UCSD-AML1 (cell line): ENCODE measurements at regions not wholly inside any gene's neighbourhood (a gene's known extent, or its start where the extent isn't known, plus 50 kb on each side); places are given as distances from the start of the nearest gene placed in this dataset.
"Not testable (repeated sequence)": the region's sequence is repeated elsewhere in the genome, so short reads cannot be mapped to it uniquely, and the experiment has no call there.

Experiments
- DNase-seq: peaks from one replicate; lab custom pipeline; 2025; ENCODE audit not compliant: unreplicated experiment; lab: John Stamatoyannopoulos, UW

DNA sequence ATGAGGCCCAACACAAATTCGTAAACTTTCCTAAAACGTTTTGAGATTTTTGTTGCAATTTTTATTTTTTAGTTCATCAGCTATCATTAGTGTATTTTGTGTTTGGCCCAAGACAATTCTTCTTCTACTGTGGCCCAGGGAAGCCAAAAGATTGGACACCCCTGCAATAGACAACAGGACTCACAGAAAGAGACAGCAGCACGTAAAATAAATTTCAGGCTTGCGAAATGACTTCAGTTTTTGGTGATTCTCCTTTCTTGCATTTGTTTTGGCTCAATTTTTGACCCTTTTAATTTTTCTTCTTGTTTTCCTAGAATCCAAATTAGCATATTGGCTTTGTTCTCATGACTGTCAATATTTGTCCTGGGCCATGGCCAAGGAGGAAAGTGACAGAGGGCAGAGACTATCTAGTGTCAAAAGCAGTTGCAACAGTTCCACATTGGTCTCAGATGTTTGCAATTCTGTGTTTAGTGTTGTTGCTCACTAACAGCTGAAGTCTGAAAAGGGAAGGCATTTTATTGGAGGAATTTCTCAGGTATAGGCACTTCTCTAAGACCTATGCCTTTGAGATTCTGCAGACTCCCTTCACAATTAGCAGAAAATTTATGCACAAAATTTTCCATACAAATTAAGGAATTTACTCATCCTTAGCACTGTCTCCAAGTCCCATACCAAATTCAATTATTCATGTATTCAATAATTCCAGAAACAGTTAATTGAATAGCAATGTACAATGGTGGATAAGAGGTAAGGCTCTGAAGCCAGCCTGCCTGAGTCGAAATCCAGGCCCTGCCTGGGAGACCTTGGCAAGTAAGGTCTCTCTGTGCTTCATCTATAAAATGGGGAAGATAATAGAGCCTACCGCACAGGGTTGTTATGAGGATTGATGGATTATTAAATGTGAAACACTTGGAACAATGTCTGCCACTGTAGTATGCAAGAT lies 160.9 kb upstream of the IVNS1ABP start:
- DNase-seq = no peak

DNA sequence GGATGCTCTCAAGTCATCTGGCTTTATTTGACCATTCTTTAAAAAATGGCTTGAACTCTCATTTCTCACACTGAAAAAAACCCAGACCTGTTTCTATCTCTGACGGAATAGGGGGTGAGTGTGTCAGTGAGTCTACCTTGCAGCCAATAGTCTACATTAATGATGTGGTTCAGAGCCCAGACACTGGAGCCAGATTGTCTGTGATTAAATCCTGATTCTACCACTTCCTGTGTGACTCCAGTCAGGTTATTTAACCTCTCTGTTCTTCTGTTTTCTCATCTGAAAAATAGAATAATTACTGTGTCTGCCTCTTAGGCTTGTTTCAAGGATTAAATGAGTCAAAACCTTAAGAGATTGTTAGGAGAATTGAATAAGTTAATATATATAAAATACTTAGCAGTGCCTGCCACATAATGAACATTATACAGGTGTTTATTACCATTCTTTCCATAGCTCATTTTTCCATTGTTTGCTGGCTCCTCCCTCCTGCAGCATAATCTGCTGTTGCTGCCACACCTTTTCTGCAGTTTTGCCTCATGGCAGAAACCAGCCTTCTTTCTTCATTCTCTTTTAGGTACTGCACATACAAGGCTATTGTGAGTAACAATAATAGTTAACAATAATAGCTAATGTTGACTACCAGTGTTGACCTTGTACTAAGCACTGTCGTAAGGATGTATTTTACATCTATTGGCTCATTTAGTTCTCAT lies 157.6 kb upstream of the IVNS1ABP start:
- no peak for DNase-seq

GRCh38 chr1:185473186-185473585 lies 156.1 kb upstream of the IVNS1ABP start:
- no peak for DNase-seq

DNA sequence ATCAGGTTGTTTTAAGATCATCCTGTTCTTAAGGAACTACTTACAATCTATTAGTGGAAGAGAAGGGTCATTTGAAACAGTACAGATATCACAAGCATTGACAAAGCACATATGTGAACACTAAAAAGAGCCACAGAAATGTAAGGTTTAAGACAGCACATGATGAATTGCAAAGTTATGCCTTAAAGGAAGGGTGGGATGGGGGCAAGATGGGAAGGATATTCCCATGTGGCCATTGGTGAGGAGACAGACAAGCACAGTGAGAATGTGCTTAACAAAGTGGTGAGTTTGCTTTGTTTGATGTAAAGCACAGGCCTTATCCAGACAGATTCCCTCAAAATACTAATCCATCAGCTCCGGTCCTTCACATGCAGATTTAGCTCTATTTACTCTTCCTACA lies 151.6 kb upstream of the IVNS1ABP start:
- DNase-seq = no peak

- DNase-seq = no peak
These were observed 150.1 kb upstream of the IVNS1ABP start for GRCh38 chr1:185467122-185467521.

DNA sequence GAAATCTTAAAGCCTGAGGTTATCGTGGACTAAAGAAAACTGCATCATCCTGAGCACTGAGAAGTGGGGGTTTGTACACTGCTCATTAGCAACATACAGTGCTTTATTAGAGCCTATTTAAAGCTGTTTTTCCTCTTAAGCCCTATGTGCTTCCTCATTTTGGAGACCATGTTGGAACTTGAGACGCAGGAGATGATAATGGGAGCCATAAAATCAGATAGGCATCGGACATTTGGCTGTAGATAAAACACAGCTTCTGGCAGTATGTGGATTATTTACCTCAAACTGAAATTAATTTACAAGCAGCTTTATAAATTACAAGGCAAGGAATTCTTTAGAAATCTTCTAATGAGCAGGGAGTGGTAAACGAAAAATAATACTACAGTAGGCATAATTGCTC lies 147.7 kb upstream of the IVNS1ABP start:
- DNase-seq = no peak

- no peak for DNase-seq
These were observed 146.4 kb upstream of the IVNS1ABP start for GRCh38 chr1:185463433-185463832.

DNA sequence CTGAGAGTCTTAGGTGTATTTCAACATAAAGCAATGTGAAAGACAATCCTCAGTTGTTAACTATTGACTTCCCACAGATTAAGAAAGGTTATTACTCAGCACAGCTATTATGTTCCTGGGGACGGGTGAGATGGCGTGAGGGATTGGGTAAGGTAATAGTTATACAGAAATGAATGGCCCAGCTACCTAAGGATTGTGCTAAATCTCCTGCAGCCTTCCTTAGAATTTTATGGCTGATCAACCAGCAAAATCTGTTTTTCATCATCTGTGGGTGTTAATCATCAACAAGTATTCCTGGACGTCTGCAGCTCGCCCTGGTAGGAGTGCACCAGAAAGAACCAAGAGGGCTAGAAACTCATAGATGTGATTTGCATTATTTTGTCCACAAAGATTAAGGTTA lies 146.0 kb upstream of the IVNS1ABP start:
- no peak for DNase-seq

DNA sequence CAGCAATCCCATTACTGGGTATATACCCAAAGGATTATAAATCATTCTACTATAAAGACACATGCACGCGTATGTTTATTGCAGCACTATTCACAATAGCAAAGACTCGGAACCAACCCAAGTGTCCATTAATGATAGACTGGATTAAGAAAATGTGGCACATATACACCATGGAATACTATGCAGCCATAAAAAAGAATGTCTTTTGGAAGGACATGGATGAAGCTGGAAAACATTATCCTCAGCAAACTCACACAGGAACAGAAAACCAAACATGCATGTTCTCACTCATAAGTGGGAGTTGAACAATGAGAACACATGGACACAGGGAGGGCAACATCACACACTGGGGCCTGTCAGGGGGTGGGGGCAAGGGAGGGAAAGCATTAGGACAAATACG lies 143.7 kb upstream of the IVNS1ABP start:
- DNase-seq = not testable (repeated sequence)

GRCh38 chr1:185459141-185459540 lies 142.1 kb upstream of the IVNS1ABP start:
- DNase-seq = no peak

- DNase-seq = no peak
These were observed 141.6 kb upstream of the IVNS1ABP start for GRCh38 chr1:185458670-185459069.

- peak; percentile 26 for DNase-seq
These were observed 136.6 kb upstream of the IVNS1ABP start for GRCh38 chr1:185453496-185454192.

GRCh38 chr1:185450917-185451316 lies 133.9 kb upstream of the IVNS1ABP start:
- DNase-seq = no peak

GRCh38 chr1:185450060-185450788 lies 133.2 kb upstream of the IVNS1ABP start:
- no peak for DNase-seq

DNA sequence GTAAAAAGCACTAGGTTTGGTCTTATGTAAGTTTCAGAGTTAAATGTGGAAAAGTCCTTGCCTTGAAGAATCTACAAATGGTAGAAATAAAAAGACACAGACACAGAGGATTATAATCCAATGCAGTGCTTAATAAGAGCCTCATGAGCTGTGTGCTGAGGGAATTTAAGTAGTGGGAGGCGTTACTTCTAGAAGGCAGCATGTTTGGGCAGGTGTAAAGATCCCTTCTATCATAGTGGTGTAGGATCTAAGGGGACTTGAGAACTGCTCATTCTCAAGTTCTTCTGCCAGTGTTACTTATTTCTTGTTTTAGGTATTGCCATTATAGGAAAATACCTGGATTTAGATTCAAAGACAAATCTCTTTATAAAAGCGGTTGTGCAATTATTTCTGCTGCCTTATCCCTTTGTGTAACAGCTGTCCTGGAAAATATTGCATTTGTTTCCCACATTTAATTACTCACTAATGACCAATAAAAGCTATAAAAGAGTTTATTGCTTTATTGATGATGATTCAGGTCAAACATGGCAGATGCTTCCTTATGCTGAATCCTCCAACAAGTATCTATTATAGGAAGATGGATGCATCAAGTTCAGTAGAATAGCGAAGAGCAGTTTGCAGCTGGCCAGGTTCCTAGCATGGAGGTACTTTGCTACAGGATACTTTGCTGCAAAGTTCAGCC lies 132.5 kb upstream of the IVNS1ABP start:
- DNase-seq = no peak

DNA sequence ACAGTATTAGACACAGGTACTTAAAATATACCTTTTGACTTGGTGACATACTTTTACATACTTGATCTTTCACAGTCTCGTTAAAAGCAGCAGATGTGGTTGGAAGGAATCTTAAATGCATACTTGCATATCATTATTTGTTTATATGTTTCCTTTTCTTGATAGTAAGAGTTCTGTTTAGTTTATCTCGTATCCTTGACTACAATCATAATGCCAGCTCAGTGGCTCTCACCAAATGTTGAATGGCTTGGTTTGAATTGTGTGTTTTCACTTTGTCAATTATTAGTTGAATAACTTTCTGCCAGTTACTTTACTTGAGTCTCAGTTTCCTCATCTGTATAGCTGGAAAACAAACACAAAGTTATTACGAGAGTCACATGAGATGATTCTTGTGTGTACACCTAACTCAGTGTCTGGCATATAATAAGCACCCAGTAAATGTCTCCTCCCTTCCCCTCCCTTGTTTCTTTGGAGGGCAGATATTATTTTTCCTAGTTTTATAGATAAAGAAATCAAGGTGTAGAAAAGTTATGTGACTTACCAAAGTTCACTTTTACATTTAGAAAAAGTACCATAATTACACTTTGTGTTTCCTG lies 131.6 kb upstream of the IVNS1ABP start:
- no peak for DNase-seq

DNA sequence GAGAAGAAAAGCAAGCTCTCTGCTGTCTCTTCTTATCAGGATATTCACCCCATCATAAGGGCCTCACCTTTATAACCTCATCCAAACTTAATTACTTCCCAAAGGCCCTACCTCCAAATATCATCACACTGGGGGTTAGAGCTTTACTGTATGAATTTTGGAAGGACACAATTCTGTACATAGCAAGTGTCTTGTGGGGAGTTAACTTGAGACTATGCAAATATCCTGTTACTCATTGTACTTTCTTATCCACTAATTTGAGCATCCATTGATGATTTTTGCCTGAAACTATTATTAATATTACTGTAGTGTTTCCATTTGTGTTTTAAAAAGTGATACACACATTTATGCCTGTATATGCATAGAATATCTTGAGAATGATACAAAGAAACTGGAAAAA lies 129.1 kb upstream of the IVNS1ABP start:
- DNase-seq = no peak

DNA sequence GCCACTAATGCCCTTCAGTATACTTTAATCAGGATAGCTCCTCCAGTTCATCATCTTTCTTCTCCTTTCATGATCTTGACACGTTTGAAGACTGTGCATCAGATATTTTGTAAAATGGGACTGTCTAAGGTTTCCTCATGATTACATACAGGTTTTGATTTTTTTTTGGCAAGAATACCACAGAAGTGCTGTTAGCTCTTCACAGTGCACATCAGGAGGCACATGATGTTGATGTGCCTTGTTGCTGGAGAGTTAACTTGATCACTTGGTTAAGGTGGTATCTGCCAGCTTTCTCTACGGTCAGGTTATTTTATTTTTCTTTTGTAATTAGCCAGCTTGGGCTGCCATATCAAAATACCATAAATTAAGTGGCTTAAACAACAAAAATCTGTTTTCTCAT lies 128.6 kb upstream of the IVNS1ABP start:
- DNase-seq = no peak

DNA sequence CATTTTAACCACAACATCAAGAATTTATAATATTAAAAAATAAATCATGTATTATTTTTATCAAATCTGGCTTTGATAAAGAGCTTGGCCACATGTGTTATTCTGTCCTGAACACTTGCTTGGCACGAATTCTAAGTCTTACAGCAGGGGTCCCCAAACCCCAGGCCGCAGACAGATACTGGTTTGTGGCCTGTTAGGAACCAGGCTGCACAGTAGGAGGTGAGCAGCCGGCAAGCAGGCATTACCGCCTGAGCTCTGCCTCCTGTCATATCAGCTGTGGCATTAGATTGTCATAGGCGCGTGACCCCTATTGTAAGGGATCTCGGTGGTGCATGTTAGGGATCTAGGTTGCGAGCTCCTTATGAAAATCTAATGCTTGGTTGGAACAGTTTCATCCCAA lies 127.6 kb upstream of the IVNS1ABP start:
- no peak for DNase-seq

DNA sequence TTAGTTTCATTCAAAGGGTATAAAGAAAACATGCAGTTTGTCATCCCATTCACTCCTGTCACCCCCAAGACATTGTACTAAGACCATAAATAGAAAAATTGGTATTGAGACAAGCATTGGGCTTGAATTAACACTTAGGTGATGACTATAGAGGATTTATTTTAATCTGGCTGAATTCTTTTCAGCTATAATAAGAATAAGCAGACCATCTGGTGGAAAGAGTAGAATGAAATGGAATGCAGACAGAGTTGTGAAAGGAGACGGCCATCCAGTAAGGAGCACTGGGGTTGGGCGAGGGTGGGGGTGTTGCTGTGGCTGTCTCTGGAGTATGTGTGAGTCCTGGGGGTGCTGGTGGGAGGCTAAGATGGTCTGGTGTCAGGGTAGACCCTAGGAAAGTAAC lies 125.0 kb upstream of the IVNS1ABP start:
- no peak for DNase-seq
